IPS-20b (cell line): ENCODE measurements at regions not wholly inside any gene's neighbourhood (a gene's known extent, or its start where the extent isn't known, plus 50 kb on each side); places are given as distances from the start of the nearest gene placed in this dataset.

ENCODE experiments used
- H3K27ac ChIP-seq: one replicate; pipeline ENCODE4 v1.5.1; 2013; ENCODE audit warnings: low read length
- H3K27me3 ChIP-seq: 2 replicates; pipeline ENCODE4 v1.6.1; 2013; ENCODE audit warnings: mild to moderate bottlenecking, low read length, inconsistent platforms; ENCODE audit not compliant: insufficient read depth
- H3K36me3 ChIP-seq: 2 replicates; pipeline ENCODE4 v1.6.1; 2013; ENCODE audit warnings: low read depth, mild to moderate bottlenecking, inconsistent platforms, low read length, moderate library complexity; ENCODE audit not compliant: insufficient read depth
- H3K4me1 ChIP-seq: 2 replicates; pipeline ENCODE4 v1.6.1; 2013; ENCODE audit warnings: mild to moderate bottlenecking, control low read depth, inconsistent platforms, low read length, moderate library complexity; ENCODE audit not compliant: insufficient read depth
- H3K4me3 ChIP-seq: 2 replicates; pipeline ENCODE4 v1.5.1; 2013; ENCODE audit warnings: mild to moderate bottlenecking, low read length, inconsistent platforms
- H3K9ac ChIP-seq: 2 replicates; pipeline ENCODE4 v1.6.1; 2013; ENCODE audit warnings: low read depth, mild to moderate bottlenecking, inconsistent platforms, low read length, moderate library complexity
- H3K9me3 ChIP-seq: 2 replicates; pipeline ENCODE4 v1.6.1; 2013; ENCODE audit warnings: mild to moderate bottlenecking, low read depth, low read length, inconsistent platforms; ENCODE audit not compliant: insufficient read depth

DNA sequence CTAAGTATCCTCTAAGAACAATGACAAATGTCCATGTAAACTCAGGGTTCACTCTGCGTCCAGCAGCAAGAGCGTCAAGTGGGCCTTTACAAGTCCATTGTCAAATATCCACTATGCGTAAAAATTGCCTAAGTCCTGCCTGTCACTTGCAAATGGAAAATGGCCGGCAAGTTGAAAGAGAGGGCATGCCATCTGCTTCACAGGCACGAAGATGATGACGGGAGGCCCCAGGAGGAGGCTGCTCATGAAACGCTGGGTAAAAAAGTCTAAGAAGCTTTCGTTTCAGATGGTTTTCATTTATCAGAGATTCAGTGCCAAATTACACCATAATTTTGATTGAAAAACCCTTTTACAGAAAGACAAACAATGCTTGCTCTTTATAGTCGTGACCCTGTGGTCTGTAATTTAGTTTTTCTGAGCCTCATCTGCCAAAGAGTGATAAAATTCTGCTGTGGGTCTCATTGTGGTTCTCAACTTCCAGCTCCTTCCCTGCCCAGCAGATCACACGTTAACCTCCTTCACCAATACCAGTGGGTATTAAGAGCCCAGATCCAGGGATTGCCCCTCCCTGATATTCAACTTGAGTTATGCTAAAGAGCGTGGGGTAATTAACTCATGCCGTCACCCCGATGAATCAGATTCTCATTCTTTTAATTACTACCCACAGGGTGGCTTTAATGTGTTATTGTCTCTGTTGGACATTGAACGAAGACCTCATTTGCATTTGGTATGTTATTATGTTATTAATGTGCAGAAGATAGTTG, 160.2 kb upstream of the ALKAL2 start:
- H3K27me3 ChIP-seq, result no peaks in the 10 kb centered on the region

DNA sequence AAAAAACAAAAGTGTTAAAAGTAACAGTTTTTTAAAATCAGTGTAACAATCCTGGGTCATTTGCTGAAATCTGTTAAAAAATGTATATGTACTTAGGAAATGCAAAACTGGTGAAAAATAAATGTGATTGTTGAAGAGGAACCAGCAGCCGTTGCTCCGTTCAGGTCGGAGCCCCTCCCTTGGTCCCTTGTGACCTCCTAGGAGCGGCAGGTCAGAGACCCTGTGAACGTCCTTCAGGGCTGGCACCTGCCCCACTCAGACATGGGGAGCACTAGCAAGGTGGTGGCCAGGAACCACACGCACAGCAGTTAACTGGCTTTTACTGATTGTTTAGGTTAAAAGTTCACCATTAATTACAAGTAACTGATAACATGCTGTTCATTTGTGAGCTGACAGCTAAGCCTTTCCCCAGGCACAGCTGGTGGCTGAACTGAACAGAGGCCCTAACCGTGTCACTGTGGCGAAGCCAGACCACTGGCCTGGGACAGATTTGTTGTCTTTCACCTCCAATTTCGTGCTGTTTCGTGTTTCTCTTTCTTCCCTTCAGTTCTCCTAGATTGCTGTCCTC, 159.2 kb upstream of the ALKAL2 start:
- H3K4me1 ChIP-seq, result no peaks in the 10 kb centered on the region; the same call in none of the 2 replicates
- H3K4me3 ChIP-seq, result no peak overlapping the region
- no peaks in the 10 kb centered on the region; the same call in 1 of the 2 replicates for H3K9me3 ChIP-seq
- H3K9ac ChIP-seq, result no peak overlapping the region
- H3K27me3 ChIP-seq, result no peaks in the 10 kb centered on the region
- H3K27ac ChIP-seq, result no peak overlapping the region
- H3K36me3 ChIP-seq, result no peaks in the 10 kb centered on the region

More for the DNA sequence above, 160.2 kb upstream of the ALKAL2 start:
- Histone ChIP-seq H3K9ac (no peak overlapping the region), H3K4me3 (no peak overlapping the region), H3K36me3 (no peaks in the 10 kb centered on the region), H3K27ac (no peak overlapping the region), H3K4me1 (no peaks in the 10 kb centered on the region; the same call in none of the 2 replicates), H3K9me3 (no peaks in the 10 kb centered on the region; the same call in 1 of the 2 replicates)

DNA sequence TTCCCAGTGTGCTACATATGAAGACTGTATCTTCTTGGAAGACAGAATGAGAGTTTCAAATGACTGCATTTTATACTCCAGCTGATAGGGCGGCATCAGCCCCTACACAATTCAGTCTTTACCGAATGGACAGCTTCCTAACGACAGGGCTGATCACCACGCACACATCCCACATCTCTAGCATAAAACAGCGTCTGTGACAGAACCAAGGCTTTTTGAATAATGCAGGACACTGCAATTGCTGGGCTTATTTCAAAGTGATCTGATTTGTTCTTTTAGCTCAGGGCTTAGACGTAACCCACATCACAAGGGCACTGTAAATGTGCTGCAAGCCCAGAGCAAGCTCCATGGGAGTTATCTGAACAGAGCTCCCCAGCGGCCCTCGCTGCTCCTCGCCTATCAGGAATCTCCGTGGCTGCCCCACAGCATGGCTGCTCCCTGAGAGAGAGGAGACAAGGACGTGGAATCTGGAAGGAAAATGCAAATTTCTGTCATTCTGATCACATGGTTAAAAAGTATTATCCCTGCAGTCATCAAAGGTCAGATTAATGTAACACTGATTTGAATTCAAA, 158.5 kb upstream of the ALKAL2 start:
- Histone ChIP-seq H3K9ac (no peak overlapping the region), H3K27me3 (no peaks in the 10 kb centered on the region), H3K4me3 (no peak overlapping the region), H3K9me3 (no peaks in the 10 kb centered on the region), H3K36me3 (no peaks in the 10 kb centered on the region), H3K4me1 (no peaks in the 10 kb centered on the region; the same call in none of the 2 replicates), H3K27ac (no peak overlapping the region)

DNA sequence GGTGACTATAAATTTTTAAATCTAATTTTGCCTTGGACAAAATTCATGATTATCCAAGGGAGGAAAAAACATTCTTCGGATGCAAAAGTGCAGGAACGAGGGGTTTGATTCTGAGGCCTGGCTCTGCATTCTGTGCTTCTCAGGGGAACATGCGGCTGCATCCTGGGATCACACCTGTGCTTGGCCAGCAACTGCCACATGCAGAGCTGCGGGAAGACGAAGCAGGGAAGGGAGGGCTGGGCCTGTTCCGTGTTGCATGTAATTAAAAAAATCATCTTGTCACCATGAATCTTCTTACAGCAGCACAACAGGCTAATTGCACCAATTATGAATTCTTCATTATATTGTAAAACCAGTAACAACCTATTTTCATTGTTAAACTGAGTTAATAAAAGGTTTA, 158.0 kb upstream of the ALKAL2 start:
- Histone ChIP-seq H3K27me3 (no peaks in the 10 kb centered on the region; the same call in 1 of the 2 replicates), H3K4me1 (no peaks in the 10 kb centered on the region; the same call in none of the 2 replicates), H3K4me3 (no peak overlapping the region), H3K9me3 (no peaks in the 10 kb centered on the region), H3K36me3 (no peaks in the 10 kb centered on the region), H3K9ac (no peak overlapping the region), H3K27ac (no peak overlapping the region)

DNA sequence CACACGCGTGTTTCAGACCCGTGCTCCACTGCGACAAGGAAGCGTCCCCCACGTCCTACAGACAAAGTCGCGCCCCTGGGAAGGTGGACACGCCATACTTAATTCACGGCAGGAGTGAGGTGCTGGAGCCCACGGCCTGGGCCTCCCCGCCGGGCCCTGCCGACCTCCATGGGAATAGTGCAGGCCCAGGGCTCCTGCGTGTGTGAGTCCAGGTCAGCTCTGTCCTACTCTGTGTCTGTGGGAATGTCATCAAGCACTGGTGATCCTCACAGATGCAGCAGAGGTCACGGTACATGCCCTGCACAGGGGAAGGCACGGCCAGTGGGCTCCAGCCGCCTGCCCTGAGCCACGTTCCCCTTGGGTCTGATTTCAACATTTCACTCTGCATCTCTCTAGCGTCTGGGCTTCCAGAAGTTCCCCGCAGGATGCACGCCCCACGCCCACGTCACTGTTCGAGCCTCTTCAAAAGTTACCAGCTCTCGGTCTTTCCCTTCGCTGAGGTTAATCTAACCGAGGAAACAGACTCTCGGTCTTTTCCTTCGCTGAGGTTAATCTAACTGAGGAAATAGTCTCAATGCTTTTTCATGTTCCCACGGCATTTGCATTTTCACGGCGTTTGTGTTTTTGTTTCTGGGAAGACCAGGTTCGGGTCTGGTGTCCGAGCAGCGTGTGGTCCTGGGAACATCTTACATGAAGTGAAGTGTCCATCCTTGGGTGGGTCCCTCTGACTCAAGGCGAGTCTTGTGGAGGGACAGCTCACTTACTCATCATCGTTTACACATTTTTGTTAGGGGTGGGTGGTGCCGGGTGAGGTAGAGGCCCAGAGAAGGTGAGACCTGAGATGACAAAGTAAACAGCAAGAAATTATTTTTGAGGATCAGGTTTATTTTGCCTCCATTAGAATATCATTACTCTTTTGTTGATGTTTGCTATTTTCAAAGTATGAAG, 157.3 kb upstream of the ALKAL2 start:
- Histone ChIP-seq H3K27me3 (no peaks in the 10 kb centered on the region; the same call in 1 of the 2 replicates), H3K4me1 (no peaks in the 10 kb centered on the region; the same call in none of the 2 replicates), H3K36me3 (no peaks in the 10 kb centered on the region), H3K9me3 (no peaks in the 10 kb centered on the region), H3K9ac (no peak overlapping the region), H3K4me3 (no peak overlapping the region), H3K27ac (no peak overlapping the region)

DNA sequence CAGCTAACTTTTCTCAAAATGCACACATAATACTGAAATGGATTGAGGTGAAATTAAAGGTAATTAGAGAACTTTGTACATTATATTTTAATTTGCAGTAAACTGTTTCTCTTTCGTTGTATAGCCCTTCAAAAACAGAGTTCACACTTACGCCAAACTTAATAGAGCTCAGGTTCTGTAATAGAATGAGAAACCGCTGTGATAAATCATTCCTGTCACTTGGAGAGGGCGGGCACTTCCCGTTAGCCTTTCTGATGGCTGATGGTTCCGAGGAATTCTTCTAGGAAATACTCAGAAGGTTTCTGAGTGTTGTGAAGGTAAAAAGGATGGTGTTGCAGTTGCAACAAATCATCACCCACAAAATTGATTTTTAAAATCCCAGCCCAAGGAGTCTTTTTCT, 155.8 kb upstream of the ALKAL2 start:
- Histone ChIP-seq H3K4me1 (no peaks in the 10 kb centered on the region; the same call in 1 of the 2 replicates), H3K27ac (no peak overlapping the region), H3K27me3 (no peaks in the 10 kb centered on the region; the same call in 1 of the 2 replicates), H3K9ac (no peak overlapping the region), H3K4me3 (no peak overlapping the region), H3K36me3 (no peaks in the 10 kb centered on the region), H3K9me3 (no peaks in the 10 kb centered on the region)

DNA sequence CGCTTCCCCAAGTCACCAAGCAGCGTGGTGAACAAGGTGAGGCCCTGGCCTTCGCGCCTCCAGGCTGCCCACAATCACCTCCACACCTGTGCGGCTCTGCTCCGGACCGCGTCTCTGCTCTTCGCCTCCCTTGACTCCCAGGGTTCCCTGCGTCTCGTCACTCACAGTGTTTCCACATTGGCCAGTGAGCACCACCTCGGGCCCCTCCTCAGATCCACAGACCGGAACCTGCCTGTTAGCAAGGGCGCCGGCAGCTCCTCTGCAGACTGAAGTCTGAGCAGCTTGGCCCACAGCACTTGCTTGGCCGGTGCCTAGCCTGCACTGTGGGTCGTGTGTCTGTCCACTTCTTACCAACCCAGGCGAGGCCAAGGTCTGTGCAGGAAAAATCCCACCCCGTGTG, 155.3 kb upstream of the ALKAL2 start:
- no peaks in the 10 kb centered on the region for H3K9me3 ChIP-seq
- no peaks in the 10 kb centered on the region for H3K36me3 ChIP-seq
- no peaks in the 10 kb centered on the region; the same call in 1 of the 2 replicates for H3K27me3 ChIP-seq
- no peaks in the 10 kb centered on the region; the same call in 1 of the 2 replicates for H3K4me1 ChIP-seq
- H3K4me3 ChIP-seq, result no peak overlapping the region
- H3K9ac ChIP-seq, result no peak overlapping the region
- H3K27ac ChIP-seq, result no peak overlapping the region

DNA sequence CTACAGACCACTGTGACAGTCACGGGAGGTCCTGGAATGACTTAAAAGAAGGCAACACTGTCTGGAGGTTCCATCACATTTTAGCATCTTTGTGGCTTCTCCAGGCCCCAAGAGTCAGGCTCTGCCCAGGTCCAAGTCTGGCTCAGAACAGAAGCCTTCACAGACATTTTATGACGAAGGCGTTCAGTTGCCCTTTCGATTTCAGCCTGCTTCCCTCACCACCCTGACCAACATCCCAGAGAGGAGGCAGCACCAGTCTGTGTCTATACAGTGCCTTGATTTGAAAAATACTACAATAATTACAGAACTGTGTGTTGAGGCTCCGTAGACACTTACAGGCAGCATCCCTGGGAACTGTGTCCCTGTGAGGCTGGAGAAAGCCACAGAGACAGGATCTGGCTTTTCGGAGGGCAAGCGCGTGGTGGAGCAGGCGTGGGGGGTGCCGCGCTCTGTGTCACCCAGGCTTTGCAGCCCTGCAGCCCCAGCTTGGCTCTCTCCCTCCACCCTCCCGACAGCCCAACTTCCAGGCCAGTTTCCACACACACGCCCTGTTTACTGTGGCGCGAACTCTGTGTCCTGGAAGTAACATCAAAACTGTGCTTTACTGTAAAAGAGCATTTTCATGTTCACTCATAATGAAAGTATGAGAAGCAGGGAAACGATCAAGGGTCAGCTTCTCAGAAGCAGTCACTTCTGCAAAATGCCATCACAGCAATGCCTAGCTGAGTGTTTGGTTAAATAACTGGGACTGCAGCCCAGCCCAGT, 153.5 kb upstream of the ALKAL2 start:
- Histone ChIP-seq H3K4me3 (no peak overlapping the region), H3K4me1 (no peaks in the 10 kb centered on the region; the same call in 1 of the 2 replicates), H3K27ac (no peak overlapping the region), H3K36me3 (no peaks in the 10 kb centered on the region), H3K9me3 (no peaks in the 10 kb centered on the region), H3K27me3 (no peaks in the 10 kb centered on the region; the same call in 1 of the 2 replicates), H3K9ac (no peak overlapping the region)

DNA sequence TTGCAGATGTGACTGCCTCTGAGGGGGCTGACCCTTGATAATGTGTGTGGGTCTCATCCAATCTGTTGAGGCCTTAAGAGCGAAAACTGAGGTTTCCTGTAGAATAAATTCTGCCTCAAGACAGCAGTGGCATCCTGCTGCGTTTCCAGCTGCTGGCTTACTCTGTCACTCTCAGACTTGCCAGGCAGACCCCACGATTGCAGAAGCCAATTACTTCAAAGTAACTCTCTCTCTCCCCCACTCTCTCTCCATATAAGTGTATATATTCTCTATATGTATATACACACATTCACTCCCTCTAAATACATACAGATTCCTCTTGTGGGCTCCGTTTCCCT, 152.5 kb upstream of the ALKAL2 start:
- Histone ChIP-seq H3K9me3 (no peaks in the 10 kb centered on the region), H3K9ac (no peak overlapping the region), H3K4me3 (no peak overlapping the region), H3K36me3 (no peaks in the 10 kb centered on the region), H3K27ac (no peak overlapping the region), H3K4me1 (no peaks in the 10 kb centered on the region), H3K27me3 (no peaks in the 10 kb centered on the region; the same call in 1 of the 2 replicates)

DNA sequence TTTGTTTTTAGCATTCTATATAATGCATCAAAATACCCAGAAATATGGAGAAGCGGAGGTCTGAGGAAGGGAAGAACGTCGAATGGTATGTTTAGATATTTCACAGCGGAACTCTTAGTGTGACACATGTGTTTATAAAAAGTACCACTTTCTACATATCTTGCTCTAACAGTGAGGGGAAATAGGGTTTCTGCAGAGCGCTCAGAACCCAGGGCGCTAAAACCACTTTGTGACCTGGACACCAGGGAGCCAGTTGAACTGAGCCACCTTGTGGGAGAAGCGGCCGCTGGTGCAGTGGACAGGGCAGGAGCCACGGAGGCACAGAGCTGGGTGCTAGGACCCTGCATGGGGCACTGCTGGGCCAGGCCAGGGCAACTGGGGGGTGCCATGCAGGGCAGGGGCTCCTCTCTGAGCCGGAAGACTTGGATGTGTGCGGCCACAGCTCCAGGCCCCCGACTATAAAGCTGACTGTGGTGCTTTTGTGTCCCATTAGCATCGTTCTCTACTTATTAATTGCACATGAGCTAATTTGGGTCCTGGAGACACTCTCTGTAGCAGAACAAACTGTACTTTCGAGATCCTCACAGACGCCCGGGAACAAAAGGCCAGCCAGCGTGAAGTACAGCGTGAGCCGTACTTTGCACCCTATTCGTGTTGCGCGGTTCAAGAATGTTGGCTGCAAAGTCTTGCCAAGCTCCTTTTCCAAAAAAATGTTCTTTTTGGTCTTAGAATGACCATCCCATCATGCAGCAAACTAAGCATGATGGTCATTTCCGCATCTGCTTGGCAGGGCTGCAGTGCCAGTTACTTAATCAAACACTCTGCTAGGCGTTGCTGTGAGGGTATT, 151.9 kb upstream of the ALKAL2 start:
- no peak overlapping the region for H3K4me3 ChIP-seq
- H3K27me3 ChIP-seq, result no peaks in the 10 kb centered on the region; the same call in 1 of the 2 replicates
- no peak overlapping the region for H3K27ac ChIP-seq
- H3K9me3 ChIP-seq, result no peaks in the 10 kb centered on the region
- no peak overlapping the region for H3K9ac ChIP-seq
- H3K4me1 ChIP-seq, result no peaks in the 10 kb centered on the region
- no peaks in the 10 kb centered on the region for H3K36me3 ChIP-seq
